Mesenchymal stem cell (in vitro differentiated cells and primary cell): ENCODE measurements at regions not wholly inside any gene's neighbourhood (a gene's known extent, or its start where the extent isn't known, plus 50 kb on each side); places are given as distances from the start of the nearest gene placed in this dataset.
"Not testable (repeated sequence)": the region's sequence is repeated elsewhere in the genome, so short reads cannot be mapped to it uniquely, and the experiment has no call there.

Experiments
- DNase-seq: peaks from one replicate; pipeline ENCODE4 v3.0.0-alpha.2; 2013
- H2AFZ ChIP-seq: one replicate; pipeline ENCODE4 v1.6.1; 2013; ENCODE audit warnings: low read depth, mild to moderate bottlenecking, control low read depth, inconsistent platforms, low read length, moderate library complexity
- H2AK5ac ChIP-seq: 2 replicates; pipeline ENCODE4 v1.6.1; 2013; ENCODE audit warnings: low read length, moderate library complexity, mild to moderate bottlenecking, inconsistent platforms; ENCODE audit not compliant: severe bottlenecking
- H2BK120ac ChIP-seq: one replicate; pipeline ENCODE4 v1.6.1; 2013; ENCODE audit warnings: low read depth, mild to moderate bottlenecking, inconsistent platforms, low read length, moderate library complexity
- H2BK12ac ChIP-seq, 2 experiments: one replicate each; pipeline ENCODE4 v1.6.1; 2013; ENCODE audit warnings: inconsistent platforms in 2 of 2, low read length in 2 of 2, mild to moderate bottlenecking in 2 of 2, moderate library complexity in 2 of 2, control low read depth in 1 of 2
- H2BK15ac ChIP-seq: one replicate; pipeline ENCODE4 v1.6.1; 2013; ENCODE audit warnings: mild to moderate bottlenecking, low read depth, inconsistent platforms; ENCODE audit not compliant: poor library complexity, severe bottlenecking
- H2BK5ac ChIP-seq: 2 replicates; pipeline ENCODE4 v1.6.1; 2013; ENCODE audit warnings: low read depth, mild to moderate bottlenecking, low read length, control low read depth, inconsistent platforms; ENCODE audit not compliant: poor library complexity, severe bottlenecking
- H3K14ac ChIP-seq, 2 experiments: one replicate each; pipeline ENCODE4 v1.6.1; 2013; ENCODE audit warnings: inconsistent platforms in 2 of 2, low read length in 2 of 2, control low read depth in 1 of 2, mild to moderate bottlenecking in 1 of 2, moderate library complexity in 1 of 2
- H3K18ac ChIP-seq, 2 experiments: one replicate each; pipeline ENCODE4 v1.6.1; 2013; ENCODE audit warnings: inconsistent platforms in 2 of 2, low read length in 2 of 2, control low read depth in 1 of 2, low read depth in 1 of 2, mild to moderate bottlenecking in 1 of 2
- H3K23ac ChIP-seq, 2 experiments: one replicate each; pipeline ENCODE4 v1.6.1; 2013; ENCODE audit warnings: inconsistent platforms in 2 of 2, low read length in 2 of 2, mild to moderate bottlenecking in 2 of 2, moderate library complexity in 2 of 2, control low read depth in 1 of 2
- H3K27ac ChIP-seq: 2 replicates; pipeline ENCODE4 v1.5.1; 2013; ENCODE audit warnings: mild to moderate bottlenecking, moderate library complexity, low read length, control low read depth, inconsistent platforms; ENCODE audit not compliant: poor library complexity, severe bottlenecking
- H3K27me3 ChIP-seq, 2 experiments: 2 replicates each; pipeline versions ENCODE4 v1.6.1 to v1.7.0; 2013; ENCODE audit warnings: low read length in 2 of 2, mild to moderate bottlenecking in 2 of 2, moderate library complexity in 2 of 2, control low read depth in 1 of 2, inconsistent platforms in 1 of 2; ENCODE audit not compliant: control insufficient read depth in 1 of 2, insufficient read depth in 1 of 2
- H3K36me3 ChIP-seq, 2 experiments: 2 replicates each; pipeline versions ENCODE4 v1.6.1 to v1.7.0; 2013; ENCODE audit warnings: low read length in 2 of 2, control low read depth in 1 of 2, inconsistent platforms in 1 of 2, low read depth in 1 of 2, mild to moderate bottlenecking in 1 of 2; ENCODE audit not compliant: insufficient read depth in 2 of 2, control insufficient read depth in 1 of 2
- H3K4ac ChIP-seq, 2 experiments: one replicate each; pipeline ENCODE4 v1.6.1; 2013; ENCODE audit warnings: inconsistent platforms in 2 of 2, low read length in 2 of 2, mild to moderate bottlenecking in 2 of 2, moderate library complexity in 2 of 2, control low read depth in 1 of 2, low read depth in 1 of 2
- H3K4me1 ChIP-seq: 2 replicates; pipeline ENCODE4 v1.6.1; 2013; ENCODE audit warnings: low read depth, low read length, control low read depth; ENCODE audit not compliant: control insufficient read depth, insufficient read depth
- H3K4me2 ChIP-seq: 2 replicates; pipeline ENCODE4 v1.6.1; 2013; ENCODE audit warnings: low read length, mild to moderate bottlenecking, inconsistent platforms; ENCODE audit not compliant: poor library complexity, severe bottlenecking
- H3K4me3 ChIP-seq, 2 experiments: 2 replicates each; pipeline versions ENCODE4 v1.5.1 to v1.7.0; 2013; ENCODE audit warnings: low read length in 2 of 2, mild to moderate bottlenecking in 2 of 2, control low read depth in 1 of 2, low read depth in 1 of 2; ENCODE audit not compliant: insufficient read depth in 1 of 2
- H3K79me1 ChIP-seq: replicated peaks from 2 replicates; pipeline ENCODE4 v1.6.1; 2013; ENCODE audit warnings: mild to moderate bottlenecking, control low read depth, low read length, inconsistent platforms; ENCODE audit not compliant: poor library complexity, severe bottlenecking
- H3K9ac ChIP-seq: 2 replicates; pipeline ENCODE4 v1.7.0; 2013; ENCODE audit warnings: mild to moderate bottlenecking, low read length, moderate library complexity
- H3K9me3 ChIP-seq: 2 replicates; pipeline ENCODE4 v1.7.0; 2013; ENCODE audit warnings: mild to moderate bottlenecking, low read length; ENCODE audit not compliant: control insufficient read depth
- H4K8ac ChIP-seq: one replicate; pipeline ENCODE4 v1.6.1; 2013; ENCODE audit warnings: inconsistent platforms, mild to moderate bottlenecking, low read length, moderate library complexity
- H4K91ac ChIP-seq: one replicate; pipeline ENCODE4 v1.6.1; 2013; ENCODE audit warnings: mild to moderate bottlenecking, low read length, inconsistent platforms
- WGBS: methylation state at CpG from one replicate; pipeline ENCODE4 v1.1.7; 2013; ENCODE audit warnings: mixed read lengths; 5-methylcytosine and 5-hydroxymethylcytosine counted together

GRCh38 chr11:101835506-101836063 is 79.2 kb upstream of the CEP126 start:
- Histone ChIP-seq H3K14ac (no peak overlapping the region), H3K4me1 (no peaks in the 10 kb centered on the region), H3K9ac (no peak overlapping the region), H2BK5ac (no peak overlapping the region), H3K27ac (no peak overlapping the region), H3K4me3 (no peak overlapping the region), H3K23ac (no peak overlapping the region), H4K91ac (no peak overlapping the region), H2AK5ac (no peak overlapping the region), H3K4ac (no peak overlapping the region), H3K4me2 (no peak overlapping the region), H3K27me3 (no peaks in the 10 kb centered on the region), H2BK12ac (no peak overlapping the region), H2BK15ac (no peak overlapping the region), H4K8ac (no peak overlapping the region), H3K79me1 (no peaks in the 10 kb centered on the region), H3K18ac (no peak overlapping the region), H3K9me3 (no peaks in the 10 kb centered on the region), H2BK120ac (no peak overlapping the region), H2AFZ (no peak overlapping the region), H3K36me3 (no peaks in the 10 kb centered on the region)
- WGBS, result 94% methylated on average over 2 of the region's 3 CpGs
- no peak for DNase-seq

GRCh38 chr11:101830475-101830874 is 84.3 kb upstream of the CEP126 start:
- not testable (repeated sequence) for H2BK5ac ChIP-seq, H3K4me2 ChIP-seq, H4K8ac ChIP-seq, H3K27me3 ChIP-seq, H3K23ac ChIP-seq, H3K4ac ChIP-seq, H3K9me3 ChIP-seq, H3K9ac ChIP-seq, H2BK120ac ChIP-seq, H3K79me1 ChIP-seq, H3K4me3 ChIP-seq, H3K4me1 ChIP-seq, H4K91ac ChIP-seq, H3K18ac ChIP-seq, H3K27ac ChIP-seq, H3K14ac ChIP-seq, H3K36me3 ChIP-seq, H2BK12ac ChIP-seq, H2AFZ ChIP-seq, H2AK5ac ChIP-seq, DNase-seq, H2BK15ac ChIP-seq
- no CpG with 5 or more reads among the region's 1 CpG for WGBS

- H4K91ac ChIP-seq, result no peak overlapping the region
- no peak overlapping the region for H2BK5ac ChIP-seq
- H3K9ac ChIP-seq, result no peak overlapping the region
- no peaks in the 10 kb centered on the region for H3K27me3 ChIP-seq
- no peaks in the 10 kb centered on the region for H3K4me1 ChIP-seq
- no peaks in the 10 kb centered on the region for H3K9me3 ChIP-seq
- no peaks in the 10 kb centered on the region for H3K36me3 ChIP-seq
- no peak overlapping the region for H2BK12ac ChIP-seq
- no peak overlapping the region for H2AK5ac ChIP-seq
- WGBS, result 98% methylated on average over 2 of the region's 4 CpGs
- no peak overlapping the region for H3K4me3 ChIP-seq
- H4K8ac ChIP-seq, result no peak overlapping the region
- H2BK120ac ChIP-seq, result no peak overlapping the region
- H3K79me1 ChIP-seq, result no peaks in the 10 kb centered on the region
- DNase-seq, result no peak
- no peak overlapping the region for H2BK15ac ChIP-seq
- H3K27ac ChIP-seq, result no peak overlapping the region
- no peak overlapping the region for H3K23ac ChIP-seq
- no peak overlapping the region for H3K4ac ChIP-seq
- no peak overlapping the region for H2AFZ ChIP-seq
- no peak overlapping the region for H3K4me2 ChIP-seq
- H3K18ac ChIP-seq, result no peak overlapping the region
- H3K14ac ChIP-seq, result no peak overlapping the region
These were observed 89.3 kb upstream of the CEP126 start for GRCh38 chr11:101825531-101825930.

- H3K18ac ChIP-seq, result no peak overlapping the region
- no peak overlapping the region for H3K9ac ChIP-seq
- H3K27ac ChIP-seq, result no peak overlapping the region
- no peak overlapping the region for H2BK5ac ChIP-seq
- no peak overlapping the region for H2BK12ac ChIP-seq
- H2BK15ac ChIP-seq, result no peak overlapping the region
- H4K91ac ChIP-seq, result no peak overlapping the region
- H3K14ac ChIP-seq, result no peak overlapping the region
- no peaks in the 10 kb centered on the region for H3K36me3 ChIP-seq
- H3K4me2 ChIP-seq, result no peak overlapping the region
- no peaks in the 10 kb centered on the region for H3K79me1 ChIP-seq
- H2AFZ ChIP-seq, result no peak overlapping the region
- H2BK120ac ChIP-seq, result no peak overlapping the region
- H3K9me3 ChIP-seq, result no peaks in the 10 kb centered on the region
- DNase-seq, result no peak
- no peak overlapping the region for H2AK5ac ChIP-seq
- no peak overlapping the region for H3K4ac ChIP-seq
- no peak overlapping the region for H3K4me3 ChIP-seq
- H3K23ac ChIP-seq, result no peak overlapping the region
- H3K27me3 ChIP-seq, result no peaks in the 10 kb centered on the region
- no peaks in the 10 kb centered on the region for H3K4me1 ChIP-seq
- H4K8ac ChIP-seq, result no peak overlapping the region
- WGBS, result no CpG with 5 or more reads among the region's 1 CpG
These were observed 97.2 kb upstream of the CEP126 start for GRCh38 chr11:101817581-101817980.
